GM12872 (cell line): ENCODE measurements at regions not wholly inside any gene's neighbourhood (a gene's known extent, or its start where the extent isn't known, plus 50 kb on each side); places are given as distances from the start of the nearest gene placed in this dataset.

Experiments used
- CTCF ChIP-seq: IDR thresholded peaks from 3 replicates; pipeline ENCODE4 v1.5.1; 2011; ENCODE audit warnings: low read depth, mild to moderate bottlenecking, low read length, moderate library complexity; ENCODE audit not compliant: insufficient read depth

DNA sequence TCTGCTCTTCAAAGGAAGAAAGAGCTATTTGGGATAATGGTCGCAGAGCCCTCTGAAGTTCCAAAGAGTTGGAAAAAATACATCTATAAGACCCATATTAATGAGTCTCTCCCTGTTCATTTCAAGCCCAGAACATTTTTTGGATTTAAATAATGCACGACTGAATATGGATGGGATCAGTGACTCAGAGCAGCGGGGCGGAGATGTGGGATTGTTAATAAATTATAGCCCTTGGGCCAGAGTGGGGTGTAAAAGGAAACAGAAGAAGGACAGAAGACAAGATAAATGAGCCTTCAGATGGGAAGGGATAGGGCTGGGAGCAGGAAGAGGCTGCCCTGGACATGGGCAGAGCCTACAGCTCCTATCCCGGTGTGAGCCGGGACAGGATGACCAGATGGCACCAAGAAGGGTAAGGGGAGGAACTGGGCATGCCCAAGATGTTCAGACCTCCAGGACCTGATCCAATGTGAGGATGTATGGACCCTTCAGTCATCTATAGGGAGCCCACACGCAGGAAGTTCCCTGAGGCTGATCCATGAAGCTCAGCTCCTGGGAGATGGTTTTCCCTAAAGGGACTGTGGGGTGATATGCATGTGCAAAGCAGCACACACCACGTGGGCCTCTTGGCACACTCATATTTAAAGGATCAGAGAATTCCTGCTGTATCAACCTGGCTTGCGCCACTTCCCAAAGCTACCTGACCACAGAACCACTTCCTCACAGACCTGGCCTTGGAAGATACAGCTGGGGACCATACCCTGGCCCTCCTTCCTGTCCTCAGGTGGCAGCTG, 96.1 kb upstream of the PLXNA4 start:
- TF ChIP-seq CTCF: no peak

GRCh38 chr7:132666774-132667172, 90.5 kb upstream of the PLXNA4 start:
- no peak for TF ChIP-seq CTCF

DNA sequence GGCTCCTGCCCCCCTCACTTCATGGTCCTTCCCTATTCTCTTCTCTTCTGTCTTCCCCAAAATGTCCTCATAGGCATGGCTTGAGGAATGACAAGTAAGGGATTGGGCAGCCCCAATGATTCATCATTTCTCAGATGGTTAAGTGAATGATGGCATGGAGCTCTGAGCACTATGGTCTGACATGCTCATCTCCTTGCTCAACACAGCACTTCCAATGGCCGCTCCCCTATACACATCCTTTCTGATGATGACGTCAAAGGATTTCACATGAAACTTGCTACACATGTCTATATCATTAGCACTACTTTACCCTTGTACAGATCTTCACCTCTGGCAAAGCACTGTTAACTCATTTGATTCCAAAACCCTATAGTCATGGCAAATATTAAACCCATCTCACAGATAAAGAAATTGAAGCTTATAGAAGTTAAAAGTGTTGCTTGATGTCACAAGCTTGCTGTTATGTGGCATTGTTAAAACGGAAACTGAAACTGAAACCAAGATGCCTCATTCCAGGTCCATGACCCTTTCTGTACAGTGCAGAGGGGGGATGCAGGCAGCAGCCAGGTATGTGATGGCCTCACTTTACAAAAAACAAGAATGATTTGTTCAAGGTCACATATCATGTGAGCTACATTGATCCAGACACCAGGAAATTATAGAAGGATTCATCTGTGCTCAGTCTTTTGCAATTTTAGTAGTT, 90.0 kb upstream of the PLXNA4 start:
- TF ChIP-seq CTCF: no peak

GRCh38 chr7:132656846-132657776, 80.8 kb upstream of the PLXNA4 start:
- peak; percentile 58 for TF ChIP-seq CTCF

DNA sequence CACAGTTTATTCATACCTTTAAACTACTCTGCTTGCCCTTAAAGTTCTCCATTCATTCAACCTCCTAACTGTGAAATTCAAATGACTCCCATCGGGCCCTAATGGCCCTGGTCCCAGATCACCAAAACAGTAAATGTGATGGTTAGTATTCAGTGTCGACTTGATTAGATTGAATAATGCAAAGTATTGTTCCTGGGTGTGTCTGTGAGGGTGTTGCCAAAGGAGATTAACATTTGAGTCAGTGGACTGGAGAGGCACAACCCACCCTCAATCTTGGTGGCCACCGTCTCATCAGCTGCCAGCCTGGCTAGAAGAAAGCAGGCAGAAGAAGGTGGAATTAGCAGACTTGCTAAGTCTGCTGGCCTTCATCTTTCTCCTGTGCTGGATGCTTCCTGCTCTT, 80.1 kb upstream of the PLXNA4 start:
- TF ChIP-seq CTCF: no peak

- no peak for TF ChIP-seq CTCF
These were observed 79.0 kb upstream of the PLXNA4 start for GRCh38 chr7:132655131-132655727.
